ENCODE measurements at regions not wholly inside any gene's neighbourhood (a gene's known extent, or its start where the extent isn't known, plus 50 kb on each side); places are given as distances from the start of the nearest gene placed in this dataset.

DNA sequence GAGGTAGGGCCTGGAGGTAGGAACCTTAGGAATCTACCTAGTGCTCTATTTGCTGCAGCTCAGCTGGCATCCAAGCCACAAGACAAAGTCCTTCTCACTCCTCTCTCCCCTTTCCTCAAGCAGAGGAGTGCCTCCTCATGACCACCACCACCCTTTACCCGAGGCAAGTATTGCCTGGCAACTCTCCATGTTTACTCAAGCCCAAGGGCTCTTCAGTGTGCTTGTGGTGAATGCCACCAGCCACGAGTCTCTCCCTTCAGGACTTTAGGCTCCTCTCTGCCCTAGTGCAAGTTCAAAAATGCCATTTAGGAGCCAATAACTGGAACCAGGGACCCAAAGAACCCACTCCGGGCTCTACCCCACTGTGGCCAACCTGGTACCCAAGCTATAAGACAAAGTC lies 514.5 kb upstream of the RGMB start:
- no peak for DNase-seq (ENCODE audit: low spot score)
- TF ChIP-seq CTCF (IDR thresholded peaks at IDR 0.05; ENCODE audit: extremely low read depth, insufficient read depth, missing control alignments) = no peak
- in situ Hi-C loops (cut with MboI; ENCODE audit: low pct_unique_long_range_greater_than_20kb, low sequenced_read_pairs, unreplicated experiment) = no loop called here

GRCh38 chr5:98259595-98259994 lies 513.9 kb upstream of the RGMB start:
- DNase-seq (ENCODE audit: low spot score) = no peak
- no peak for TF ChIP-seq CTCF (IDR thresholded peaks at IDR 0.05; ENCODE audit: extremely low read depth, insufficient read depth, missing control alignments)
- in situ Hi-C loops (cut with MboI; ENCODE audit: low pct_unique_long_range_greater_than_20kb, low sequenced_read_pairs, unreplicated experiment) = no loop called here

GRCh38 chr5:98263084-98263483 lies 510.4 kb upstream of the RGMB start:
- DNase-seq (ENCODE audit: low spot score) = no peak
- TF ChIP-seq CTCF (IDR thresholded peaks at IDR 0.05; ENCODE audit: extremely low read depth, insufficient read depth, missing control alignments) = no peak
- in situ Hi-C loops (cut with MboI; ENCODE audit: low pct_unique_long_range_greater_than_20kb, low sequenced_read_pairs, unreplicated experiment) = no loop called here

DNA sequence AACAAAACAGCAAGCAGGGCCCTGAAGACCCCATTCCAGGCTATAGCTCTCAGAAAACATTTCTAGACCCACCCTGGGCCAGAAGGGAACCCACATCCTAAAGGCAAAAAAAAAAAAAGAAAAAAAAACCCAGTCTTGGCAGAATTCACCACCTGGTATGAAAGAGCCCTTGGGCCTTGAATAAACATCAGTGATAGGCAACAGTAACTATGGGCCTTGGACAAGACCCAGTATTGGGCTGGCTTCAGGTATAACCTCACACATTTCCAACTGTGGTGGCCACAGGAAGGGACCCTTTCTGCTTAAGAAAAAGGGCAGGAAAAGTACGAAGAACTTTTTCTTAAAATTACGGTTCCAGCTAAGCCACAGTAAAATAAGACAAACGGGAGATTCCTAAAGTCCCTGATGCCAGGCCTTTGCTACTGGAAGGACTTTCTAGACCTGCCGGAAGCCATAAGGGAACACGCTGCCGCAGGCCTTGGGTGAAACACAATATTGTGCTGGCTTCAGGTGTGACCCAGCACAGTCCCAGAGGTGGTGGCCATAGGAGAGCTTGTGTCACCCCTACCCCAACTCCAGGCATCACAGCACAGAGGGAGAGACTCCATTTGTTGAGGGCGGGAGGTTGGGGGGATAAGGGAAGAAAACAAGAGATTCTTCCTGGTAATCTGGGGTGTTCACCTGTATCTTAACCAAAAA lies 505.2 kb upstream of the RGMB start:
- in situ Hi-C loops (cut with MboI; ENCODE audit: low pct_unique_long_range_greater_than_20kb, low sequenced_read_pairs, unreplicated experiment) = no loop called here
- DNase-seq (ENCODE audit: low spot score) = no peak
- no peak for TF ChIP-seq CTCF (IDR thresholded peaks at IDR 0.05; ENCODE audit: extremely low read depth, insufficient read depth, missing control alignments)

DNA sequence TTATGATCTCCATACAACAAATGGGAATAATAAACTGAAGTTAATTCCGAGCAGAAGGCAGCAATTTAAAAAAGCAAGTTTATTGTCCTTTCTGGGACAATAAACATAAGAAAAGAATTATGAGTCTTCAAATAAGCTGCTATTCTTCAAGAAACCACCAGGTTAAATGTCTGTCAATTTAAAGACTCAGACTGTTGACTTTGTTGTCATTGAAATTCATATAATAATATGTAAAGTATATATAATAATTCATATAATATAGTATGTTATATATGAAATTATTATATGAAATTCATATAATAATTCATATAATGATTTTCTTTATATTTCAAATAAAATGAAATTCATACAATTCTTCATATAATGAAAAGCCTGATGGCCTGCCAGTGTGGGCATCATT lies 497.5 kb upstream of the RGMB start:
- in situ Hi-C loops (cut with MboI; ENCODE audit: low pct_unique_long_range_greater_than_20kb, low sequenced_read_pairs, unreplicated experiment) = no loop called here
- no peak for DNase-seq (ENCODE audit: low spot score)
- TF ChIP-seq CTCF (IDR thresholded peaks at IDR 0.05; ENCODE audit: extremely low read depth, insufficient read depth, missing control alignments) = no peak

- in situ Hi-C loops (cut with MboI; ENCODE audit: low pct_unique_long_range_greater_than_20kb, low sequenced_read_pairs, unreplicated experiment) = no loop called here
- TF ChIP-seq CTCF (IDR thresholded peaks at IDR 0.05; ENCODE audit: extremely low read depth, insufficient read depth, missing control alignments) = no peak
- DNase-seq (ENCODE audit: low spot score) = no peak
Measured at GRCh38 chr5:98282521-98282920, 490.9 kb upstream of the RGMB start.

All from GM13977 (cell line).